Adipocyte (in vitro differentiated cells): ENCODE measurements at regions not wholly inside any gene's neighbourhood (a gene's known extent, or its start where the extent isn't known, plus 50 kb on each side); places are given as distances from the start of the nearest gene placed in this dataset.

Source experiments
- DNase-seq: peaks from one replicate; pipeline ENCODE4 v3.0.0-alpha.2; 2015; ENCODE audit warnings: low read depth
- H3K27me3 ChIP-seq: replicated peaks from 2 replicates; pipeline ENCODE4 v1.7.0; 2013; ENCODE audit warnings: mild to moderate bottlenecking, low read length, moderate library complexity; ENCODE audit not compliant: control insufficient read depth, insufficient read depth
- H3K36me3 ChIP-seq: 2 replicates; pipeline ENCODE4 v1.7.0; 2013; ENCODE audit warnings: low read length, mild to moderate bottlenecking, moderate library complexity; ENCODE audit not compliant: control insufficient read depth, insufficient read depth, severe bottlenecking
- H3K4me1 ChIP-seq: 2 replicates; pipeline ENCODE4 v1.7.0; 2013; ENCODE audit warnings: mild to moderate bottlenecking, low read length, moderate library complexity; ENCODE audit not compliant: control insufficient read depth, insufficient read depth
- H3K4me3 ChIP-seq: 2 replicates; pipeline ENCODE4 v1.7.0; 2013; ENCODE audit warnings: mild to moderate bottlenecking, low read length, moderate library complexity
- H3K9ac ChIP-seq: 2 replicates; pipeline ENCODE4 v1.7.0; 2013; ENCODE audit warnings: mild to moderate bottlenecking, low read length, moderate library complexity
- H3K9me3 ChIP-seq: 2 replicates; pipeline ENCODE4 v1.7.0; 2013; ENCODE audit warnings: mild to moderate bottlenecking, low read length, moderate library complexity; ENCODE audit not compliant: control insufficient read depth

DNA sequence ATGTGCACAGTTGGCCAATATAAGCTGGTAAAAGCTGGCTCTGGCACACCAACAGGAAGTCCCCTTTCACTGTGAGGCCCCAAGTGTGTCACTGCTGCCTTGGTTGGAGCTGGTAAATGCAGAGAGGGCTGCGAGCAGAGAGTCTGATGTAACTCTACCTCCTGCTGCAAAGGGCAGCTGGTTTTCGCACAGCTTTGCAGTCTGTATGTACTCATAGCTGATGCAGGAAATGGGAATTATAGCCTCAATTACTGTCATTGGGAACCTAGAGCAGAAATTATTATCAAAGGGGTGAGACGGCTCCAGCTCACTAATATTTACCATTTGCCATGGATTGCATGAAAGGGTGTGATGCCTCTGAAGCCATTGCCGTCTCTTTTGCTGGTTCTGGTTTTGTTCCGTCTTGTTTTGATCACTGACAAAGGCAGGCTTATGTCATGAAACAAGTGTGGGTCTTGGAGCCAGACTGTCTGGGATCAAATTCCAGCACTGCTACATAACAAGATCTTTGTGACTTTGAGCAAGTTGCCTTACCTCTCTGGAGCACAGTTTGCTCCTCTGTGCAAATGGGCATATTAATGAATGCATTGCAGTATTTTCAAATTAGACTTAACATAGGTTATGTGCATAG is 124.3 kb upstream of the SLC25A48 start:
- DNase-seq = no peak
- Histone ChIP-seq H3K4me1 (peaks cover 9% of the 10 kb centered on the region), H3K4me3 (no peak overlapping the region), H3K27me3 (peaks cover 37% of the 10 kb centered on the region), H3K9ac (no peak overlapping the region), H3K36me3 (no peaks in the 10 kb centered on the region), H3K9me3 (no peaks in the 10 kb centered on the region)

DNA sequence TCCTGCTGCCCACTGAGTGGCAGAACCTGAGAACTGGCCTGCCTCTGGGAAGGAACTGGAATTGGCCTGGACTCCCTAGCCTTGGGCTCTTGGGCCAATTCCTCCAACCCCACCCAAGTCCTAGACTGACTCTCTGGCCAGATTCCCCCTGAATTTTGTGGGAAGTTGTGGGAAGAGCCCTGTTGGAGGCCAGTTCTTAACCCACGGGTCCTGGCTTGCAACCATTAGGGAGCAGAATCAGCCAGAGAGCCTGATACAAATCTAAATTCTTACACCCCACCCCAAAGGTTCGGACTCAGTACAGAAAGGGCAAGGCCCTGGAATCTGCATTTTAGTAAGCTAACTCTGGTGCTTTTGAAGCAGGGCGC is 125.3 kb upstream of the SLC25A48 start:
- no peak overlapping the region for H3K9ac ChIP-seq
- H3K9me3 ChIP-seq = no peaks in the 10 kb centered on the region
- H3K27me3 ChIP-seq = peaks cover 31% of the 10 kb centered on the region
- H3K4me3 ChIP-seq = no peak overlapping the region
- no peak for DNase-seq
- no peaks in the 10 kb centered on the region for H3K36me3 ChIP-seq
- H3K4me1 ChIP-seq = peaks cover 9% of the 10 kb centered on the region

- Histone ChIP-seq H3K4me1 (peaks cover 9% of the 10 kb centered on the region), H3K27me3 (peaks cover 27% of the 10 kb centered on the region), H3K9me3 (no peaks in the 10 kb centered on the region), H3K9ac (no peak overlapping the region), H3K4me3 (no peak overlapping the region), H3K36me3 (no peaks in the 10 kb centered on the region)
- DNase-seq = no peak
Measured at GRCh38 chr5:135708481-135709207, 125.8 kb upstream of the SLC25A48 start.

DNA sequence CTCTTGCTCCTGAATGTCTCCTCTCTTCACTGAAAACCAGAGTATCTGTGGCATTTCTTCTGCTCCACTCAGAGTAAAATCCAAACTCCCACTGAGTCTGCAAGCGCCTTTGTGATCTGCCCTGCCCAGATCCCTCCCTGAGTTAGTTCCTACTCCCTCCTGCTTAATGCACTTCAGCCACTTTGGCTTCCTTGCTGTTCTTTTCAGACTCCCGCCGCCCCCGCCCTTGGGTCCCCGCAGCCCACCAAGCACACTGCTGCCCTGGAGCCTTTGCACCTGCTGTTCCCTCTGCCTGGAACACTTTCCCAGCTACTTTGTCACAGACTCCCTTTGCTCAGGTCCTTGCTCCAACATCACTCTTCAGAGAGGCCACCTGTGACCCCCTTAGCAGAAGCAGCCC is 127.2 kb upstream of the SLC25A48 start:
- Histone ChIP-seq H3K9me3 (no peaks in the 10 kb centered on the region), H3K4me1 (peaks cover 9% of the 10 kb centered on the region), H3K4me3 (no peak overlapping the region), H3K9ac (no peak overlapping the region), H3K27me3 (peaks cover 15% of the 10 kb centered on the region), H3K36me3 (no peaks in the 10 kb centered on the region)
- no peak for DNase-seq

DNA sequence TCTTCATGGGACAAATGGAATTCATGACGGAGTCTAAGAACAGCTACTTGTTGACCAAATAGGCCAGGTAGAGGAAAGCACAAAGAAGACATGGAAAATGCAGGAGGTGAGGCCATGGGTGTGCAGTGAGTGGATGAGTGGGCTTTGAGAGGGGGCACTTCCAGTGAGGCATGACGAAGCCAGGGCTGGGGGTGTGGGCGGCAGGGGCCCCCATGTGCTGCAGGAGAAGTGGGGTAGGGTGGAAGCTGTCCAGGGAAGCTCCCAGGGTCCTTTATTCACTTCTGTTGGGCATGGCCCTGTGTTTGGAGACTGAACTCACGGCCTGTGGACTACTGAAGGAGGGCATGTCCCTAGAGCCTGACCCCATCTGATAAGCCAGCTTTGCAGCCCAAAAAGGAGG is 127.6 kb upstream of the SLC25A48 start:
- Histone ChIP-seq H3K27me3 (peaks cover 15% of the 10 kb centered on the region), H3K9ac (no peak overlapping the region), H3K4me1 (peaks cover 9% of the 10 kb centered on the region), H3K36me3 (no peaks in the 10 kb centered on the region), H3K9me3 (no peaks in the 10 kb centered on the region), H3K4me3 (no peak overlapping the region)
- no peak for DNase-seq

GRCh38 chr5:135706474-135706873 is 127.7 kb upstream of the CXCL14 start:
- DNase-seq = no peak
- no peak overlapping the region for H3K9ac ChIP-seq
- H3K27me3 ChIP-seq = peaks cover 15% of the 10 kb centered on the region
- no peaks in the 10 kb centered on the region for H3K36me3 ChIP-seq
- no peaks in the 10 kb centered on the region for H3K9me3 ChIP-seq
- H3K4me3 ChIP-seq = no peak overlapping the region
- H3K4me1 ChIP-seq = peaks cover 9% of the 10 kb centered on the region

- Histone ChIP-seq H3K4me1 (peaks cover 9% of the 10 kb centered on the region), H3K9me3 (no peaks in the 10 kb centered on the region), H3K27me3 (peaks cover 13% of the 10 kb centered on the region), H3K9ac (no peak overlapping the region), H3K4me3 (no peak overlapping the region), H3K36me3 (no peaks in the 10 kb centered on the region)
- no peak for DNase-seq
Measured at GRCh38 chr5:135705941-135706466, 127.2 kb upstream of the CXCL14 start.

DNA sequence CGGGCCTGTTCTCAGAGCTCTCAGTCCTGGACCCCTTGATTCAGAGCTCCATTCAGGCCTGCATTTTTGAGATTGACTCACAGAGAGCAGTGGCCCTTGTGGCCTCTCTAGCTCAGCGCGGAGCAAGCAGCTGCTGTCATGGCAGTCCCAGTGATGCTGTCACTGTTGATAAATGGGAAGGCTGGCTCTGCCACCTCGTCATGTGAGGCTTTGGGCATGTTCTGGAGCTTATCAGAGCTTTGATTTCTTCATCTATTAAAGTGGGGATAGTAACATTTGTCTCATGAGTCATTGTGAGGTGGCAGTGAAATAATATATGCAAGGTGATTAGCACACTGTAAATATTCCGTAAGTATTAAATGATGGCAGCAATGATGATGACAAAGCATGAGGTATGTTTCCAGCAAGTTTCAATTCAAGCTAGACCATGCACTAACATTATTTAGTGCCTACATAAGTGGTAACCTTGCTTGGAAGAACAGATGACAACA is 126.4 kb upstream of the CXCL14 start:
- Histone ChIP-seq H3K4me3 (no peak overlapping the region), H3K9me3 (no peaks in the 10 kb centered on the region), H3K4me1 (peaks cover 6% of the 10 kb centered on the region), H3K9ac (no peak overlapping the region), H3K27me3 (peaks cover 12% of the 10 kb centered on the region), H3K36me3 (no peaks in the 10 kb centered on the region)
- no peak for DNase-seq

- H3K9ac ChIP-seq = no peak overlapping the region
- no peak overlapping the region for H3K4me3 ChIP-seq
- no peak for DNase-seq
- H3K4me1 ChIP-seq = no peaks in the 10 kb centered on the region
- H3K36me3 ChIP-seq = no peaks in the 10 kb centered on the region
- H3K9me3 ChIP-seq = no peaks in the 10 kb centered on the region
- H3K27me3 ChIP-seq = peaks cover 12% of the 10 kb centered on the region
Measured at GRCh38 chr5:135704616-135705015, 125.8 kb upstream of the CXCL14 start.

GRCh38 chr5:135703016-135703550 is 124.3 kb upstream of the CXCL14 start:
- Histone ChIP-seq H3K36me3 (no peaks in the 10 kb centered on the region), H3K27me3 (peaks cover 7% of the 10 kb centered on the region), H3K4me3 (no peak overlapping the region), H3K9ac (no peak overlapping the region), H3K4me1 (no peaks in the 10 kb centered on the region), H3K9me3 (no peaks in the 10 kb centered on the region)
- DNase-seq = no peak

DNA sequence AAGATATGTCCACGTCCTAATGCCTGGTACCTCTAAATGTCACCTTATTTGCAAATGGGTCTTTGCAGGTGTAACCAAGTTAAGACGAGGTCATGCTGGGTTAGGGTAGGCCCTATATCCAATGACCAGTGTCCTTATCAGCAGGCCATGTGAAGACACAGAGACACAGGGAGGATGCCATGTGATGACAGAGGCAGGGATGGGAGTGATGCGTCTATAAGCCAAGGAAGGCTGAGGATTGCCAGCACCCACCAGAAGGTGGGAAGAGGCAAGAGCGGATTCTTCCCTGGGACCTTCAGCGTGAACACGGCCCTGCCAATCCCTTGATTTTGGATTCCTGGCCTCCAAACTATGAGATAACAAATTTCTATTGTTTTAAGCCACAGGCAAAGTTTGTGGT is 123.4 kb upstream of the CXCL14 start:
- no peak overlapping the region for H3K9ac ChIP-seq
- DNase-seq = no peak
- H3K9me3 ChIP-seq = no peaks in the 10 kb centered on the region
- peaks cover 14% of the 10 kb centered on the region for H3K27me3 ChIP-seq
- no peaks in the 10 kb centered on the region for H3K36me3 ChIP-seq
- H3K4me3 ChIP-seq = no peak overlapping the region
- H3K4me1 ChIP-seq = no peaks in the 10 kb centered on the region
